ENCODE measurements at regions not wholly inside any gene's neighbourhood (a gene's known extent, or its start where the extent isn't known, plus 50 kb on each side); places are given as distances from the start of the nearest gene placed in this dataset.

GRCh38 chr16:26211542-26211941, 519.8 kb downstream of the HS3ST4 start:
- TF ChIP-seq RFX5 (IDR thresholded peaks at IDR 0.05; ENCODE audit: low read depth, low read length) = no peak
- TF ChIP-seq CREM (IDR thresholded peaks at IDR 0.05; ENCODE audit: low read depth) = no peak
- TF ChIP-seq ESRRA (IDR thresholded peaks at IDR 0.05; ENCODE audit: low read length) = no peak
- no peak for TF ChIP-seq TCF7 (IDR thresholded peaks at IDR 0.05; ENCODE audit: borderline replicate concordance)
- TF ChIP-seq CBFB (IDR thresholded peaks at IDR 0.05; ENCODE audit: low read depth) = no peak

All from GM12878 (cell line).